NT2/D1 (cell line): ENCODE measurements at regions not wholly inside any gene's neighbourhood (a gene's known extent, or its start where the extent isn't known, plus 50 kb on each side); places are given as distances from the start of the nearest gene placed in this dataset.
A peak's percentile ranks its signal among the peaks of the same experiment; 100 is the strongest.

ENCODE experiments used
- DNase-seq: peaks from one replicate; pipeline ENCODE4 v3.0.0-alpha.2; 2011; ENCODE audit warnings: low read depth, low spot score
- H3K27me3 ChIP-seq: 2 replicates; pipeline ENCODE4 v1.6.0; 2011; ENCODE audit warnings: mild to moderate bottlenecking; ENCODE audit not compliant: insufficient read length, insufficient read depth
- H3K36me3 ChIP-seq: 2 replicates; pipeline ENCODE4 v1.6.1; 2011; ENCODE audit warnings: mild to moderate bottlenecking, low read length, mixed read lengths; ENCODE audit not compliant: insufficient read depth, insufficient read length
- H3K4me1 ChIP-seq: 2 replicates; pipeline ENCODE4 v1.5.1; 2011; ENCODE audit not compliant: insufficient read depth, insufficient read length
- H3K4me3 ChIP-seq: 2 replicates; pipeline ENCODE4 v1.5.1; 2011; ENCODE audit warnings: low read depth; ENCODE audit not compliant: insufficient read length
- H3K9ac ChIP-seq: 2 replicates; pipeline ENCODE4 v1.6.0; 2011; ENCODE audit warnings: low read depth; ENCODE audit not compliant: insufficient read length
- H3K9me3 ChIP-seq: 2 replicates; pipeline ENCODE4 v1.5.1; 2011; ENCODE audit warnings: mild to moderate bottlenecking, low read length; ENCODE audit not compliant: insufficient read depth
- SUZ12 ChIP-seq: IDR thresholded peaks from 2 replicates; pipeline ENCODE4 v1.6.1; 2011; ENCODE audit not compliant: insufficient read length, insufficient read depth; ENCODE audit errors: extremely low read depth
- YY1 ChIP-seq: IDR thresholded peaks from 2 replicates; pipeline ENCODE4 v1.6.1; 2011; ENCODE audit not compliant: insufficient read length, insufficient read depth
- ZNF274 ChIP-seq: IDR thresholded peaks from 2 replicates; pipeline ENCODE4 v1.6.1; 2011; ENCODE audit warnings: mild to moderate bottlenecking, low read depth, low read length

GRCh38 chr20:60224914-60225313, 266.7 kb downstream of the CDH26 start:
- DNase-seq, result no peak
- Histone ChIP-seq H3K27me3 (peaks cover 16% of the 10 kb centered on the region), H3K9ac (no peak overlapping the region), H3K4me1 (no peaks in the 10 kb centered on the region), H3K36me3 (no peaks in the 10 kb centered on the region), H3K9me3 (no peaks in the 10 kb centered on the region; the same call in none of the 2 replicates), H3K4me3 (no peak overlapping the region)
- peak; percentile 51 for TF ChIP-seq YY1
- no peak for TF ChIP-seq SUZ12
- no peak for TF ChIP-seq ZNF274

GRCh38 chr20:60228255-60228654, 270.0 kb downstream of the CDH26 start:
- peaks cover 3% of the 10 kb centered on the region for H3K9me3 ChIP-seq
- H3K27me3 ChIP-seq, result peaks cover 13% of the 10 kb centered on the region
- H3K4me1 ChIP-seq, result no peaks in the 10 kb centered on the region
- H3K4me3 ChIP-seq, result no peak overlapping the region
- no peak overlapping the region for H3K9ac ChIP-seq
- TF ChIP-seq ZNF274, result no peak
- no peak for TF ChIP-seq YY1
- TF ChIP-seq SUZ12, result no peak
- DNase-seq, result no peak
- H3K36me3 ChIP-seq, result no peaks in the 10 kb centered on the region

- peaks cover 38% of the 10 kb centered on the region for H3K27me3 ChIP-seq
- peaks cover 3% of the 10 kb centered on the region; the same call in 1 of the 2 replicates for H3K9me3 ChIP-seq
- no peaks in the 10 kb centered on the region for H3K36me3 ChIP-seq
- H3K4me1 ChIP-seq, result no peaks in the 10 kb centered on the region
- DNase-seq, result no peak
- no peak for TF ChIP-seq YY1
- TF ChIP-seq SUZ12, result no peak
- no peak overlapping the region for H3K4me3 ChIP-seq
- H3K9ac ChIP-seq, result no peak overlapping the region
These were observed 274.2 kb downstream of the CDH26 start for GRCh38 chr20:60232380-60232779.

- no peak for DNase-seq
- Histone ChIP-seq H3K36me3 (no peaks in the 10 kb centered on the region), H3K27me3 (peaks cover 42% of the 10 kb centered on the region), H3K9ac (no peak overlapping the region), H3K9me3 (peaks cover 3% of the 10 kb centered on the region; the same call in 1 of the 2 replicates), H3K4me1 (no peaks in the 10 kb centered on the region), H3K4me3 (no peak overlapping the region)
- no peak for TF ChIP-seq SUZ12
- TF ChIP-seq ZNF274, result no peak
- no peak for TF ChIP-seq YY1
These were observed 274.9 kb downstream of the CDH26 start for GRCh38 chr20:60233018-60233630.

- Histone ChIP-seq H3K9ac (no peak overlapping the region), H3K36me3 (no peaks in the 10 kb centered on the region), H3K4me3 (no peak overlapping the region), H3K4me1 (no peaks in the 10 kb centered on the region), H3K9me3 (0 out of 2 replicates have a peak, but pooled peaks cover 7% of the 10 kb centered on the region), H3K27me3 (peaks cover 65% of the 10 kb centered on the region)
- TF ChIP-seq ZNF274, result no peak
- TF ChIP-seq YY1, result no peak
- TF ChIP-seq SUZ12, result no peak
- DNase-seq, result no peak
These were observed 278.4 kb downstream of the CDH26 start for GRCh38 chr20:60236613-60237012.

GRCh38 chr20:60237981-60238380, 279.8 kb downstream of the CDH26 start:
- no peaks in the 10 kb centered on the region for H3K4me1 ChIP-seq
- TF ChIP-seq ZNF274 (no peak), YY1 (no peak), SUZ12 (no peak)
- no peak overlapping the region for H3K9ac ChIP-seq
- H3K9me3 ChIP-seq, result 0 out of 2 replicates have a peak, but pooled peaks cover 7% of the 10 kb centered on the region
- peaks cover 60% of the 10 kb centered on the region for H3K27me3 ChIP-seq
- H3K36me3 ChIP-seq, result no peaks in the 10 kb centered on the region
- H3K4me3 ChIP-seq, result no peak overlapping the region
- DNase-seq, result no peak

GRCh38 chr20:60238992-60239660, 280.9 kb downstream of the CDH26 start:
- H3K27me3 ChIP-seq, result peaks cover 66% of the 10 kb centered on the region
- H3K4me1 ChIP-seq, result no peaks in the 10 kb centered on the region
- DNase-seq, result no peak
- H3K36me3 ChIP-seq, result no peaks in the 10 kb centered on the region
- TF ChIP-seq ZNF274 (no peak), SUZ12 (no peak), YY1 (no peak)
- H3K4me3 ChIP-seq, result no peak overlapping the region
- 0 out of 2 replicates have a peak, but pooled peaks cover 7% of the 10 kb centered on the region for H3K9me3 ChIP-seq
- no peak overlapping the region for H3K9ac ChIP-seq
